ENCODE measurements at regions not wholly inside any gene's neighbourhood (a gene's known extent, or its start where the extent isn't known, plus 50 kb on each side); places are given as distances from the start of the nearest gene placed in this dataset.

GRCh38 chr14:34062353-34062973, 111.6 kb upstream of the EGLN3 start:
- Histone ChIP-seq H3K36me3 (ENCODE audit: insufficient read depth) (no peaks in the 10 kb centered on the region), H3K9ac (no peak overlapping the region), H4K20me1 (ENCODE audit: insufficient read depth) (no peaks in the 10 kb centered on the region), H2AFZ (ENCODE audit: low read depth) (no peak overlapping the region), H3K4me3 (IDR thresholded peaks at IDR 0.05; ENCODE audit: insufficient read depth, low read depth, low read length) (no peak overlapping the region), H3K4me2 (no peak overlapping the region), H3K27ac (no peak overlapping the region), H3K27me3 (ENCODE audit: insufficient read depth, low read depth) (no peaks in the 10 kb centered on the region), H3K79me2 (ENCODE audit: insufficient read depth, low read depth) (no peaks in the 10 kb centered on the region), H3K4me1 (ENCODE audit: low read depth, poor library complexity, severe bottlenecking) (no peaks in the 10 kb centered on the region)
- no peak for TF ChIP-seq CTCF (conservative IDR thresholded peaks at IDR 0.05; ENCODE audit: low read depth, low read length)

GRCh38 chr14:34060651-34060999, 109.8 kb upstream of the EGLN3 start:
- H2AFZ ChIP-seq (ENCODE audit: low read depth) = peak overlapping the region; percentile 52
- H3K4me3 ChIP-seq (IDR thresholded peaks at IDR 0.05; ENCODE audit: insufficient read depth, low read depth, low read length) = no peak overlapping the region
- no peaks in the 10 kb centered on the region for H4K20me1 ChIP-seq (ENCODE audit: insufficient read depth)
- H3K27ac ChIP-seq = no peak overlapping the region
- H3K36me3 ChIP-seq (ENCODE audit: insufficient read depth) = no peaks in the 10 kb centered on the region
- H3K4me1 ChIP-seq (ENCODE audit: low read depth, poor library complexity, severe bottlenecking) = no peaks in the 10 kb centered on the region
- no peak overlapping the region; the same call in 1 of the 2 replicates for H3K4me2 ChIP-seq
- H3K9ac ChIP-seq = peak overlapping the region; percentile 50; the same call in 1 of the 2 replicates
- TF ChIP-seq CTCF (conservative IDR thresholded peaks at IDR 0.05; ENCODE audit: low read depth, low read length) = no peak
- H3K79me2 ChIP-seq (ENCODE audit: insufficient read depth, low read depth) = no peaks in the 10 kb centered on the region
- no peaks in the 10 kb centered on the region for H3K27me3 ChIP-seq (ENCODE audit: insufficient read depth, low read depth)

- H3K9ac ChIP-seq = peak overlapping the region; percentile 50; the same call in 1 of the 2 replicates
- no peaks in the 10 kb centered on the region for H3K27me3 ChIP-seq (ENCODE audit: insufficient read depth, low read depth)
- no peaks in the 10 kb centered on the region for H3K36me3 ChIP-seq (ENCODE audit: insufficient read depth)
- H3K79me2 ChIP-seq (ENCODE audit: insufficient read depth, low read depth) = no peaks in the 10 kb centered on the region
- H4K20me1 ChIP-seq (ENCODE audit: insufficient read depth) = no peaks in the 10 kb centered on the region
- H3K4me2 ChIP-seq = no peak overlapping the region; the same call in 1 of the 2 replicates
- no peaks in the 10 kb centered on the region for H3K4me1 ChIP-seq (ENCODE audit: low read depth, poor library complexity, severe bottlenecking)
- no peak overlapping the region for H3K4me3 ChIP-seq (IDR thresholded peaks at IDR 0.05; ENCODE audit: insufficient read depth, low read depth, low read length)
- TF ChIP-seq CTCF (conservative IDR thresholded peaks at IDR 0.05; ENCODE audit: low read depth, low read length) = no peak
- H3K27ac ChIP-seq = no peak overlapping the region
- peak overlapping the region; percentile 52 for H2AFZ ChIP-seq (ENCODE audit: low read depth)
These were observed 109.2 kb upstream of the EGLN3 start for GRCh38 chr14:34059925-34060650.

- Histone ChIP-seq H3K27ac (no peak overlapping the region), H3K9ac (peak overlapping the region; percentile 50; the same call in 1 of the 2 replicates), H4K20me1 (ENCODE audit: insufficient read depth) (no peaks in the 10 kb centered on the region), H3K27me3 (ENCODE audit: insufficient read depth, low read depth) (no peaks in the 10 kb centered on the region), H3K4me1 (ENCODE audit: low read depth, poor library complexity, severe bottlenecking) (no peaks in the 10 kb centered on the region), H3K79me2 (ENCODE audit: insufficient read depth, low read depth) (no peaks in the 10 kb centered on the region), H2AFZ (ENCODE audit: low read depth) (peak overlapping the region; percentile 26; the same call in 1 of the 2 replicates), H3K4me2 (no peak overlapping the region), H3K4me3 (IDR thresholded peaks at IDR 0.05; ENCODE audit: insufficient read depth, low read depth, low read length) (no peak overlapping the region), H3K36me3 (ENCODE audit: insufficient read depth) (no peaks in the 10 kb centered on the region)
- no peak for TF ChIP-seq CTCF (conservative IDR thresholded peaks at IDR 0.05; ENCODE audit: low read depth, low read length)
These were observed 108.4 kb upstream of the EGLN3 start for GRCh38 chr14:34059037-34059924.

Data from KMS-11 (cell line).